ENCODE measurements at regions not wholly inside any gene's neighbourhood (a gene's known extent, or its start where the extent isn't known, plus 50 kb on each side); places are given as distances from the start of the nearest gene placed in this dataset.

GRCh38 chr5:124641154-124641792 lies 105.2 kb downstream of the ZNF608 start:
- CTCF ChIA-PET (ENCODE audit: low intra/inter-chr PET ratio, low total read pairs) = no interaction called here
- intact Hi-C loops (cut with micrococcal nuclease; ENCODE audit: unreplicated experiment) (loop anchor here (1.0 kb wide), 1 partner anchor 10 kb away; no protein-coding TSS in a partner anchor), in situ Hi-C loops (cut with HindIII; ENCODE audit: extremely low pct_ligation_motif_present, low pct_unique_long_range_greater_than_20kb) (no loop called here)
- H3K27me3 ChIP-seq (ENCODE audit: control insufficient read depth in 1 of 2, insufficient read depth in 2 of 2, low read length in 2 of 2) = no peaks in the 10 kb centered on the region
- H3K9ac ChIP-seq (ENCODE audit: insufficient read depth, low read depth, low read length) = no peak overlapping the region
- POLR2A ChIA-PET = interaction anchor here (1.1 to 1.9 kb wide), 2 partner anchors 10 to 12 kb away, joined by 3 to 7 read pairs; no protein-coding TSS in a partner anchor
- H3K4me3 ChIP-seq (replicated peaks in 1 of 3; ENCODE audit: insufficient read depth in 1 of 3, low read depth in 2 of 3, low read length in 3 of 3) = 0 out of 6 replicates have a peak overlapping the region, but pooled peaks of 1 of the 3 experiments have one; percentile 23
- no peaks in the 10 kb centered on the region for H3K79me2 ChIP-seq (ENCODE audit: insufficient read depth, low read length)
- peak; percentile 70 for ATAC-seq
- H3K4me1 ChIP-seq (ENCODE audit: insufficient read depth, low read length) = peaks cover 46% of the 10 kb centered on the region
- no TSS peak for BruUV-seq (replicated peaks)
- H4K20me1 ChIP-seq (ENCODE audit: insufficient read depth, low read length) = no peaks in the 10 kb centered on the region
- FAIRE-seq = no peak
- no peaks in the 10 kb centered on the region for H3K36me3 ChIP-seq (replicated peaks in 1 of 2; ENCODE audit: control insufficient read depth in 1 of 2, insufficient read depth in 2 of 2, low read length in 2 of 2)
- no peak overlapping the region for H2AFZ ChIP-seq (ENCODE audit: low read length)
- H3K9me3 ChIP-seq (ENCODE audit: low read length) = no peaks in the 10 kb centered on the region
- 15% methylated on average over 8 of the region's 11 CpGs for WGBS (ENCODE audit: low lambda C conversion rate)
- DNase-seq (ENCODE audit: low spot score) = no peak
- H3K4me2 ChIP-seq (ENCODE audit: low read depth, low read length) = peak overlapping the region; percentile 52
- no peak overlapping the region for H3K27ac ChIP-seq (ENCODE audit: extremely low read length, insufficient read depth, low read length)
- no peak for TF ChIP-seq REXO4 (CRISPR knock-in tag; IDR thresholded peaks at IDR 0.05; ENCODE audit: borderline replicate concordance)
- TF ChIP-seq ZNF30 (CRISPR knock-in tag; IDR thresholded peaks at IDR 0.05) = no peak
- TF ChIP-seq IKZF5 (CRISPR knock-in tag; IDR thresholded peaks at IDR 0.05) = no peak
- no peak for TF ChIP-seq ZKSCAN8 (CRISPR knock-in tag; IDR thresholded peaks at IDR 0.05; ENCODE audit: borderline replicate concordance)
- peak; percentile 51; the same call in 1 of the 2 replicates for TF ChIP-seq RARA (CRISPR knock-in tag; IDR thresholded peaks at IDR 0.05)
- TF ChIP-seq NR2C2 (CRISPR knock-in tag; IDR thresholded peaks at IDR 0.05; ENCODE audit: borderline replicate concordance) = no peak
- no peak for TF ChIP-seq ZNF577 (CRISPR knock-in tag; IDR thresholded peaks at IDR 0.05; ENCODE audit: borderline replicate concordance, low read depth)
- TF ChIP-seq ZNF687 (CRISPR knock-in tag; IDR thresholded peaks at IDR 0.05) = peak; percentile 26; the same call in 1 of the 2 replicates
- TF ChIP-seq GMEB1 (CRISPR knock-in tag; IDR thresholded peaks at IDR 0.05; ENCODE audit: borderline replicate concordance) = no peak
- no peak for TF ChIP-seq ZFYVE20 (CRISPR knock-in tag; IDR thresholded peaks at IDR 0.05; ENCODE audit: borderline replicate concordance, low read depth)
- TF ChIP-seq ZBTB38 (CRISPR knock-in tag; IDR thresholded peaks at IDR 0.05) = 0 out of 2 replicates have a peak, but pooled peaks have one; percentile 35
- TF ChIP-seq PREB (CRISPR knock-in tag; IDR thresholded peaks at IDR 0.05) = no peak
- no peak for TF ChIP-seq RFXANK (CRISPR knock-in tag; IDR thresholded peaks at IDR 0.05)
- no peak for TF ChIP-seq ZNF891 (CRISPR knock-in tag; IDR thresholded peaks at IDR 0.05)
- TF ChIP-seq CHD2 (IDR thresholded peaks at IDR 0.05; ENCODE audit: low read depth, low read length) = no peak
- TF ChIP-seq SATB2 (CRISPR knock-in tag; IDR thresholded peaks at IDR 0.05) = no peak
- TF ChIP-seq RFX1 (IDR thresholded peaks at IDR 0.05) = no peak
- no peak for TF ChIP-seq ATAD3A (CRISPR knock-in tag; IDR thresholded peaks at IDR 0.05)
